Endodermal cell (in vitro differentiated cells): ENCODE measurements at regions not wholly inside any gene's neighbourhood (a gene's known extent, or its start where the extent isn't known, plus 50 kb on each side); places are given as distances from the start of the nearest gene placed in this dataset.

Experiments used
- DNase-seq: peaks from one replicate; pipeline ENCODE4 v3.0.0-alpha.2; 2017
- H3K27ac ChIP-seq: 2 replicates; pipeline ENCODE4 v1.5.1; 2013; ENCODE audit warnings: mild to moderate bottlenecking, low read depth, low read length, moderate library complexity
- H3K27me3 ChIP-seq: 2 replicates; pipeline ENCODE4 v1.6.1; 2013; ENCODE audit warnings: mild to moderate bottlenecking, low read length, moderate library complexity; ENCODE audit not compliant: insufficient read depth, control insufficient read depth, poor library complexity, severe bottlenecking
- H3K36me3 ChIP-seq: 2 replicates; pipeline ENCODE4 v1.7.0; 2013; ENCODE audit warnings: mild to moderate bottlenecking, low read length, moderate library complexity; ENCODE audit not compliant: control insufficient read depth, insufficient read depth
- H3K4me1 ChIP-seq: one replicate; pipeline ENCODE4 v1.7.0; 2013; ENCODE audit warnings: low read length; ENCODE audit not compliant: control insufficient read depth, insufficient read depth
- H3K4me3 ChIP-seq: 2 replicates; pipeline ENCODE4 v1.5.1; 2013; ENCODE audit warnings: mild to moderate bottlenecking, low read length, moderate library complexity
- H3K9ac ChIP-seq: 2 replicates; pipeline ENCODE4 v1.6.1; 2013; ENCODE audit warnings: mild to moderate bottlenecking, low read length, moderate library complexity; ENCODE audit not compliant: poor library complexity, severe bottlenecking; ENCODE audit errors: extremely low read depth
- H3K9me3 ChIP-seq: 2 replicates; pipeline ENCODE4 v1.6.1; 2013; ENCODE audit warnings: mild to moderate bottlenecking, low read length, moderate library complexity; ENCODE audit not compliant: control insufficient read depth
- H3K27ac Mint-ChIP-seq: 2 replicates; pipeline ENCODE4 v1.8.0; 2020; ENCODE audit warnings: mixed read lengths
- H3K27me3 Mint-ChIP-seq: 2 replicates; pipeline ENCODE4 v1.8.0; 2021; ENCODE audit warnings: mild to moderate bottlenecking, mixed read lengths; ENCODE audit not compliant: insufficient read depth
- H3K36me3 Mint-ChIP-seq: 2 replicates; pipeline ENCODE4 v1.8.0; 2020; ENCODE audit warnings: low read depth, mixed read lengths
- H3K4me1 Mint-ChIP-seq: 2 replicates; pipeline ENCODE4 v1.8.0; 2020; ENCODE audit warnings: mixed read lengths
- H3K4me3 Mint-ChIP-seq: 2 replicates; pipeline ENCODE4 v1.8.0; 2020; ENCODE audit warnings: mild to moderate bottlenecking, moderate library complexity, mixed read lengths
- H3K9me3 Mint-ChIP-seq: 2 replicates; pipeline ENCODE4 v1.8.0; 2020; ENCODE audit warnings: mild to moderate bottlenecking, mixed read lengths
- CTCF ChIP-seq: fragments of 200-600 bp; sonication (generic); conservative IDR thresholded peaks from 2 replicates; pipeline ENCODE4 v1.5.0; 2021; ENCODE audit warnings: antibody characterized with exemption, mild to moderate bottlenecking
- WGBS, 2 experiments: methylation state at CpG; one replicate each; pipeline versions ENCODE4 v1.1.5 to v1.1.7; 2013; ENCODE audit warnings: missing lambda C conversion rate in 2 of 2, mixed read lengths in 1 of 2; ENCODE audit not compliant: insufficient coverage in 1 of 2, insufficient read length in 1 of 2; 5-methylcytosine and 5-hydroxymethylcytosine counted together

- Mint-ChIP-seq H3K4me1 (peaks cover 8% of the 10 kb centered on the region), H3K4me3 (no peak overlapping the region), H3K27ac (peak overlapping the region; percentile 46), H3K9me3 (peaks cover 8% of the 10 kb centered on the region), H3K36me3 (peaks cover 5% of the 10 kb centered on the region), H3K27me3 (no peaks in the 10 kb centered on the region)
- Histone ChIP-seq H3K9me3 (no peaks in the 10 kb centered on the region), H3K36me3 (no peaks in the 10 kb centered on the region), H3K27ac (no peak overlapping the region), H3K9ac (no peak overlapping the region), H3K4me1 (no peaks in the 10 kb centered on the region), H3K27me3 (no peaks in the 10 kb centered on the region), H3K4me3 (no peak overlapping the region)
- WGBS, 2 experiments: 100% methylated on average over 1 of the region's 1 CpG; no CpG with 5 or more reads in 1 of the 2 experiments
- TF ChIP-seq CTCF: no peak
- DNase-seq: peak; percentile 49
Measured at GRCh38 chrX:88886908-88887307, 139.9 kb downstream of the CPXCR1 start.

GRCh38 chrX:88903989-88904718 is 157.1 kb downstream of the CPXCR1 start:
- no peak overlapping the region for H3K4me3 ChIP-seq
- H3K9me3 Mint-ChIP-seq: peaks cover 9% of the 10 kb centered on the region
- H3K4me1 Mint-ChIP-seq: no peaks in the 10 kb centered on the region
- no peaks in the 10 kb centered on the region for H3K27me3 ChIP-seq
- H3K36me3 ChIP-seq: no peaks in the 10 kb centered on the region
- WGBS, 2 experiments: no CpG with 5 or more reads among the region's 2 CpGs
- no peak overlapping the region for H3K9ac ChIP-seq
- no peak for DNase-seq
- TF ChIP-seq CTCF: no peak
- no peak overlapping the region for H3K27ac Mint-ChIP-seq
- no peak overlapping the region for H3K27ac ChIP-seq
- H3K4me3 Mint-ChIP-seq: no peak overlapping the region
- H3K9me3 ChIP-seq: no peaks in the 10 kb centered on the region
- no peaks in the 10 kb centered on the region for H3K4me1 ChIP-seq
- no peaks in the 10 kb centered on the region for H3K36me3 Mint-ChIP-seq
- H3K27me3 Mint-ChIP-seq: no peaks in the 10 kb centered on the region

GRCh38 chrX:88908056-88908455 is 161.0 kb downstream of the CPXCR1 start:
- Mint-ChIP-seq H3K4me3 (no peak overlapping the region), H3K27me3 (no peaks in the 10 kb centered on the region), H3K4me1 (no peaks in the 10 kb centered on the region), H3K36me3 (no peaks in the 10 kb centered on the region), H3K9me3 (peaks cover 5% of the 10 kb centered on the region), H3K27ac (no peak overlapping the region)
- WGBS, 2 experiments: 94% methylated on average over 4 of the region's 4 CpGs; no CpG with 5 or more reads in 1 of the 2 experiments
- Histone ChIP-seq H3K9me3 (no peaks in the 10 kb centered on the region), H3K27me3 (no peaks in the 10 kb centered on the region), H3K27ac (no peak overlapping the region), H3K4me3 (no peak overlapping the region), H3K36me3 (no peaks in the 10 kb centered on the region), H3K9ac (no peak overlapping the region), H3K4me1 (no peaks in the 10 kb centered on the region)
- DNase-seq: no peak
- no peak for TF ChIP-seq CTCF
